HL-60 (cell line): ENCODE measurements at regions not wholly inside any gene's neighbourhood (a gene's known extent, or its start where the extent isn't known, plus 50 kb on each side); places are given as distances from the start of the nearest gene placed in this dataset.

Source experiments
- DNase-seq, 2 experiments: peaks; one replicate each; pipeline ENCODE4 v3.0.0-alpha.2; 2010 to 2020; ENCODE audit warnings: low read depth in 1 of 2, low spot score in 1 of 2
- H3K27ac ChIP-seq: fragments of 250-450 bp; sonication (Bioruptor Pico); replicated peaks from 2 replicates; pipeline ENCODE4 v1.5.1; 2020; ENCODE audit warnings: mild to moderate bottlenecking, moderate library complexity
- H3K27me3 ChIP-seq: fragments of 250-450 bp; sonication (Bioruptor Pico); 2 replicates; pipeline ENCODE4 v1.5.1; 2021; ENCODE audit warnings: mild to moderate bottlenecking, moderate library complexity; ENCODE audit not compliant: insufficient read depth, poor library complexity, severe bottlenecking
- H3K4me3 ChIP-seq: replicated peaks from 2 replicates; pipeline ENCODE4 v1.5.1; 2011; ENCODE audit warnings: mild to moderate bottlenecking, control low read depth, low read length; ENCODE audit not compliant: insufficient read depth
- GABPA ChIP-seq: IDR thresholded peaks from 2 replicates; pipeline ENCODE4 v1.6.1; 2012; ENCODE audit warnings: low read depth
- POLR2AphosphoS5 ChIP-seq: IDR thresholded peaks from 2 replicates; pipeline ENCODE4 v1.6.1; 2012; ENCODE audit warnings: low read depth
- SPI1 ChIP-seq: IDR thresholded peaks from 2 replicates; pipeline ENCODE4 v1.6.1; 2012; ENCODE audit warnings: low read depth, mild to moderate bottlenecking, borderline replicate concordance
- TF ChIP-seq, protein P1 (sequence below): IDR thresholded peaks from one replicate; pipeline ENCODE4 v1.5.1; 2011; ENCODE audit warnings: low read length, control low read depth, inconsistent platforms; ENCODE audit not compliant: insufficient read depth
- TF ChIP-seq, protein P2 (sequence below): IDR thresholded peaks from 2 replicates; pipeline ENCODE4 v1.6.1; 2012; ENCODE audit warnings: low read depth; ENCODE audit not compliant: insufficient replicate concordance

DNA sequence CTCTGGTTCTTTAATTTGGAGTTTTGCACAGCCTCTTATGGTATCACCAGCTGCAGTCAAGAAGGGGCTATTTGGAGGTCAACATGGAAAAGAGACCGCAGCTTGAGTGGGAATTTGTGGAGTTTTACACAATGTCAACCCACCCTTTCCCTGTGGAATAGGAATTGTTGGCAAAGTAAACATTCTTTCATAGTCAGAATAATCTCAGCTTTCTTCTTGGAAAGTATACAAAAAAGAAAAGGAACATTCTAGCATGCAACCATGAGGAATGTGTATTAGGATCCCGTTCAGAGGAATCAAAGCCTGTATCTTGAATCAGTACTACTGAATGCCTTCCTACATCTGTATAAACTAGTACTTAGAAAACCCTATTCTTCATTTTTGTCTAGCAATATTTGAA lies 107.6 kb downstream of the LURAP1L start:
- DNase-seq, result no peak
- TF ChIP-seq POLR2AphosphoS5 (no peak), GABPA (no peak), SPI1 (no peak)
- TF ChIP-seq, protein P1, sequence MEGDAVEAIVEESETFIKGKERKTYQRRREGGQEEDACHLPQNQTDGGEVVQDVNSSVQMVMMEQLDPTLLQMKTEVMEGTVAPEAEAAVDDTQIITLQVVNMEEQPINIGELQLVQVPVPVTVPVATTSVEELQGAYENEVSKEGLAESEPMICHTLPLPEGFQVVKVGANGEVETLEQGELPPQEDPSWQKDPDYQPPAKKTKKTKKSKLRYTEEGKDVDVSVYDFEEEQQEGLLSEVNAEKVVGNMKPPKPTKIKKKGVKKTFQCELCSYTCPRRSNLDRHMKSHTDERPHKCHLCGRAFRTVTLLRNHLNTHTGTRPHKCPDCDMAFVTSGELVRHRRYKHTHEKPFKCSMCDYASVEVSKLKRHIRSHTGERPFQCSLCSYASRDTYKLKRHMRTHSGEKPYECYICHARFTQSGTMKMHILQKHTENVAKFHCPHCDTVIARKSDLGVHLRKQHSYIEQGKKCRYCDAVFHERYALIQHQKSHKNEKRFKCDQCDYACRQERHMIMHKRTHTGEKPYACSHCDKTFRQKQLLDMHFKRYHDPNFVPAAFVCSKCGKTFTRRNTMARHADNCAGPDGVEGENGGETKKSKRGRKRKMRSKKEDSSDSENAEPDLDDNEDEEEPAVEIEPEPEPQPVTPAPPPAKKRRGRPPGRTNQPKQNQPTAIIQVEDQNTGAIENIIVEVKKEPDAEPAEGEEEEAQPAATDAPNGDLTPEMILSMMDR, result no peak
- TF ChIP-seq, protein P2, sequence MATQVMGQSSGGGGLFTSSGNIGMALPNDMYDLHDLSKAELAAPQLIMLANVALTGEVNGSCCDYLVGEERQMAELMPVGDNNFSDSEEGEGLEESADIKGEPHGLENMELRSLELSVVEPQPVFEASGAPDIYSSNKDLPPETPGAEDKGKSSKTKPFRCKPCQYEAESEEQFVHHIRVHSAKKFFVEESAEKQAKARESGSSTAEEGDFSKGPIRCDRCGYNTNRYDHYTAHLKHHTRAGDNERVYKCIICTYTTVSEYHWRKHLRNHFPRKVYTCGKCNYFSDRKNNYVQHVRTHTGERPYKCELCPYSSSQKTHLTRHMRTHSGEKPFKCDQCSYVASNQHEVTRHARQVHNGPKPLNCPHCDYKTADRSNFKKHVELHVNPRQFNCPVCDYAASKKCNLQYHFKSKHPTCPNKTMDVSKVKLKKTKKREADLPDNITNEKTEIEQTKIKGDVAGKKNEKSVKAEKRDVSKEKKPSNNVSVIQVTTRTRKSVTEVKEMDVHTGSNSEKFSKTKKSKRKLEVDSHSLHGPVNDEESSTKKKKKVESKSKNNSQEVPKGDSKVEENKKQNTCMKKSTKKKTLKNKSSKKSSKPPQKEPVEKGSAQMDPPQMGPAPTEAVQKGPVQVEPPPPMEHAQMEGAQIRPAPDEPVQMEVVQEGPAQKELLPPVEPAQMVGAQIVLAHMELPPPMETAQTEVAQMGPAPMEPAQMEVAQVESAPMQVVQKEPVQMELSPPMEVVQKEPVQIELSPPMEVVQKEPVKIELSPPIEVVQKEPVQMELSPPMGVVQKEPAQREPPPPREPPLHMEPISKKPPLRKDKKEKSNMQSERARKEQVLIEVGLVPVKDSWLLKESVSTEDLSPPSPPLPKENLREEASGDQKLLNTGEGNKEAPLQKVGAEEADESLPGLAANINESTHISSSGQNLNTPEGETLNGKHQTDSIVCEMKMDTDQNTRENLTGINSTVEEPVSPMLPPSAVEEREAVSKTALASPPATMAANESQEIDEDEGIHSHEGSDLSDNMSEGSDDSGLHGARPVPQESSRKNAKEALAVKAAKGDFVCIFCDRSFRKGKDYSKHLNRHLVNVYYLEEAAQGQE, result no peak
- H3K27me3 ChIP-seq, result no peaks in the 10 kb centered on the region
- H3K27ac ChIP-seq, result no peak overlapping the region
- H3K4me3 ChIP-seq, result no peak overlapping the region

DNA sequence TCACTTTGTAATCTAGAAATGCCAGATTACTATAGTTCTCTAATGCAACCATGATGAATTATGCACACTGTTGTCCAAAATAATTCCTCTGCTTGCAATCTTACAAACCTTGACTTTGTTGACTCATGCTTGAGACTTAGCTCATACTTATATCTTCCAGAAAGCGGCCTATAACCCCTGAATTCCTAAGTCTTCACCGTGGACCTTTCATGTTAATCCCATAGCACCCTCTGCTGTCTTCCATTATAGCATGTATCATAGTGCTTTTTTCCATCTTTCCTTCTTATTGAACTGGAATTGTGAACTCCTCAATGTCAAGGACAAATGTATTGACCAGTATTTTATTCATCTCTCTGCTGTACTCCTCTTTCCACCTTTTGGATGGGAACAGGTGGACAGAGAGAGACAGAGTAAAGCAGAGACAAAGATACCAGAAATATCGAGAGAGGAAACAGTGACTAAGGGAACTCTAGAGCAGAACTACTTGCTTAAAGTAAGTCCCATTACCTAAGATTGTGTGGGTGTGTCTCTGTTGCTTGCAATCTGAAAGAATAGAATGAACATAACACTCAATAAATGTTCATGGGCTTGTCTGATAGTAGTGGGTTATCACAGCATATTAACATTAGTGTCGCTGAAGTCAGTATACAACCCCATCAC lies 110.0 kb downstream of the LURAP1L start:
- Histone ChIP-seq H3K4me3 (no peak overlapping the region), H3K27me3 (no peaks in the 10 kb centered on the region), H3K27ac (no peak overlapping the region)
- TF ChIP-seq POLR2AphosphoS5 (no peak), SPI1 (no peak), GABPA (no peak)
- TF ChIP-seq, protein P1, result no peak
- TF ChIP-seq, protein P2, result no peak
- DNase-seq, result no peak

DNA sequence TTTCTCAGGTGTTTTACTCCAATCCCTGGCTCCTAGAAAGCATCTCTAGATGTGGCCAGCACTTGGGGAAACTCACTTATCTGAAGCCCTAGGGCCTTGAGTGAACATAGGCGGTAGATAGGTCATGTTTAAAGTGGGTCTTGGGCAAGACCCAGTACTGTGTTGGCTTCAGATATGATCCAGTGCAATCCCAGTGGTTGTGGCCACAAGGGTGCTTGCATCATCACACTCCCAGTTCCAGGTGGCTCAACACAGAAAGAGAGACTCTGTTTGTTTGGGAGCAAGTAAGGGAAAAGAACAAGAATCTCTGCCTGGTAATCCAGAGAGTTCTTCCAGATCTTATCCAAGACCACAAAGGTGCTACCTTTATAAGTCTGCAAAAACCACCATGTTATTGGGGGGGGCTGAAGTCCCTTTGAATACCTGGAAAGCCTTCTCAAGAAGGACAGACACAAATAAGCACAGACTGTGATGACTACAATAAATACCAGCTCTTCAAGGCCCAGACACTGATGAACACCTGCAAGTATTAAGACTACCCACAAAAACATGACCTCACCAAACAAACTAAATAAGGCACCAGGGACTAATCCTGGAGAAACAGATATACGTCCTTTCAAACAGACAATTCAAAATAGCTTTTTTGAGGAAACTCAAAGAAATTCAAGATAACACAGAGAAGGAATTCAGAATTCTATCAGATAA lies 114.7 kb downstream of the LURAP1L start:
- DNase-seq, result no peak
- Histone ChIP-seq H3K4me3 (no peak overlapping the region), H3K27ac (no peak overlapping the region), H3K27me3 (no peaks in the 10 kb centered on the region)
- TF ChIP-seq SPI1 (no peak), GABPA (no peak), POLR2AphosphoS5 (no peak)
- TF ChIP-seq, protein P2, result no peak
- TF ChIP-seq, protein P1, result no peak
